ENCODE measurements at regions not wholly inside any gene's neighbourhood (a gene's known extent, or its start where the extent isn't known, plus 50 kb on each side); places are given as distances from the start of the nearest gene placed in this dataset.

DNA sequence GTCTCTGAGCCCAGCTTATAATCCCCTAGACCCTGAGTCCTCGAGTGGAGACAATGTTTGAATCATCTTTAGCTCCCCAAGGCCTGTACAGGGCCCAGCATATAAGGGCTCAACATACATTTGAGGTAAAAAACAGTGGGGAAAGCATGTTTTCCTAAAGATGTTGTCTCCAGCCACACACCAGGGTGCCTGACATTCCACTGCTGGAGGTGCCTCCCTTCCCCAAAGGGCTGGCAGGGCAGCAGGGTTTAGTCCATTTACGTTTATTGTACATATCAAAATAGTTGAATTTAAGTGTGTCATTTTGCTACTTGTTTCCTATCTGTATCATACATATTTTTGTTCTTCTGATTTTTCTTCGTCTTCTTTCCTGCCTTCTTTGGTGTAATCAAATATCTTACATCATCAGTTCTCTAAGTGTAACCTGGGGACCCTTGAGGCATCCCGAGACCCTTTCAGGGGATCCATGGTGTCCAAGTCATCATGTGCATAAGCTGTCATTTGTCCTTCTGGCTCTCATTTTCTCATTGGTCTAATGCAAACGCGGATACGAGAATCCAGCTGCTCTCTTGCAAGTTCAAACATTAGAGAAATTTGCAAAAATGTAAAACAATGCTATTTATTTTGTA, 101.6 kb downstream of the PDGFA start:
- no peak overlapping the region for H3K9ac ChIP-seq (ENCODE audit: extremely low read depth, insufficient read length, low read length)
- no peak overlapping the region for H3K4me2 ChIP-seq (ENCODE audit: insufficient read depth, insufficient read length, low read length)
- no peaks in the 10 kb centered on the region for H4K20me1 ChIP-seq (ENCODE audit: control insufficient read depth, insufficient read depth, insufficient read length)
- H4K5ac ChIP-seq (ENCODE audit: insufficient read length, low read depth, low read length) = no peak overlapping the region
- no peak for DNase-seq
- H3K56ac ChIP-seq (ENCODE audit: insufficient read length, low read depth, low read length) = no peak overlapping the region
- no peaks in the 10 kb centered on the region for H3K9me3 ChIP-seq (ENCODE audit: control insufficient read depth, low read depth, low read length)
- no peaks in the 10 kb centered on the region for H3K79me1 ChIP-seq (ENCODE audit: insufficient read depth, low read depth, low read length, poor library complexity, severe bottlenecking)
- no peak overlapping the region for H3K27ac ChIP-seq (ENCODE audit: insufficient read length, low read depth, low read length)
- no peak overlapping the region for H2BK12ac ChIP-seq (ENCODE audit: insufficient read length, low read depth, low read length)
- Mint-ChIP-seq H3K4me3 (no peak overlapping the region), H3K27ac (no peak overlapping the region), H3K27me3 (ENCODE audit: low read depth) (peaks cover 10% of the 10 kb centered on the region), H3K9me3 (peaks cover 12 to 13% of the 10 kb centered on the region in 2 experiments), H3K36me3 (ENCODE audit: insufficient read depth in 1 of 3, low read depth in 3 of 3) (peaks cover 3 to 12% (median 5%) of the 10 kb centered on the region in 3 experiments; a peak in 5 of 7 replicates), H3K4me1 (peaks cover 2 to 10% of the 10 kb centered on the region in 2 experiments)
- H3K23ac ChIP-seq (ENCODE audit: insufficient read length, low read depth, low read length) = no peak overlapping the region
- H3K4ac ChIP-seq (ENCODE audit: low read depth, low read length) = no peak overlapping the region
- H3K79me2 ChIP-seq (ENCODE audit: insufficient read depth, low read length) = no peaks in the 10 kb centered on the region
- H3K27me3 ChIP-seq (ENCODE audit: insufficient read depth, low read length) = no peaks in the 10 kb centered on the region
- H4K91ac ChIP-seq (ENCODE audit: insufficient read length, low read depth, low read length) = no peak overlapping the region
- WGBS (ENCODE audit: extremely low coverage, insufficient read length, low lambda C conversion rate) = no CpG with 5 or more reads among the region's 7 CpGs
- H2AK5ac ChIP-seq (ENCODE audit: insufficient read length, low read length) = no peak overlapping the region
- no peak overlapping the region for H3K18ac ChIP-seq (ENCODE audit: insufficient read length, low read depth, low read length)
- H3K23me2 ChIP-seq (ENCODE audit: insufficient read length, low read depth, low read length, poor library complexity, severe bottlenecking) = no peaks in the 10 kb centered on the region
- H2BK5ac ChIP-seq (ENCODE audit: insufficient read length, low read length) = no peak overlapping the region
- no peak overlapping the region for H3K14ac ChIP-seq (ENCODE audit: insufficient read depth, low read length)
- H2BK20ac ChIP-seq (ENCODE audit: low read depth, low read length, poor library complexity, severe bottlenecking) = no peak overlapping the region
- TF ChIP-seq, protein P1, sequence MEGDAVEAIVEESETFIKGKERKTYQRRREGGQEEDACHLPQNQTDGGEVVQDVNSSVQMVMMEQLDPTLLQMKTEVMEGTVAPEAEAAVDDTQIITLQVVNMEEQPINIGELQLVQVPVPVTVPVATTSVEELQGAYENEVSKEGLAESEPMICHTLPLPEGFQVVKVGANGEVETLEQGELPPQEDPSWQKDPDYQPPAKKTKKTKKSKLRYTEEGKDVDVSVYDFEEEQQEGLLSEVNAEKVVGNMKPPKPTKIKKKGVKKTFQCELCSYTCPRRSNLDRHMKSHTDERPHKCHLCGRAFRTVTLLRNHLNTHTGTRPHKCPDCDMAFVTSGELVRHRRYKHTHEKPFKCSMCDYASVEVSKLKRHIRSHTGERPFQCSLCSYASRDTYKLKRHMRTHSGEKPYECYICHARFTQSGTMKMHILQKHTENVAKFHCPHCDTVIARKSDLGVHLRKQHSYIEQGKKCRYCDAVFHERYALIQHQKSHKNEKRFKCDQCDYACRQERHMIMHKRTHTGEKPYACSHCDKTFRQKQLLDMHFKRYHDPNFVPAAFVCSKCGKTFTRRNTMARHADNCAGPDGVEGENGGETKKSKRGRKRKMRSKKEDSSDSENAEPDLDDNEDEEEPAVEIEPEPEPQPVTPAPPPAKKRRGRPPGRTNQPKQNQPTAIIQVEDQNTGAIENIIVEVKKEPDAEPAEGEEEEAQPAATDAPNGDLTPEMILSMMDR (conservative IDR thresholded peaks at IDR 0.05) = no peak
- no peak overlapping the region for H2BK120ac ChIP-seq (ENCODE audit: low read depth, low read length, poor library complexity, severe bottlenecking)
- H2AFZ ChIP-seq (ENCODE audit: low read length) = no peak overlapping the region
- no peaks in the 10 kb centered on the region for H3K4me1 ChIP-seq (ENCODE audit: insufficient read depth, low read length)
- H2BK15ac ChIP-seq (ENCODE audit: low read depth, low read length) = no peak overlapping the region
- H4K8ac ChIP-seq (replicated peaks; ENCODE audit: insufficient read length, low read depth, low read length) = no peak overlapping the region
- H3T11ph ChIP-seq (ENCODE audit: low read length) = no peak overlapping the region
